ENCODE measurements at regions not wholly inside any gene's neighbourhood (a gene's known extent, or its start where the extent isn't known, plus 50 kb on each side); places are given as distances from the start of the nearest gene placed in this dataset.

DNA sequence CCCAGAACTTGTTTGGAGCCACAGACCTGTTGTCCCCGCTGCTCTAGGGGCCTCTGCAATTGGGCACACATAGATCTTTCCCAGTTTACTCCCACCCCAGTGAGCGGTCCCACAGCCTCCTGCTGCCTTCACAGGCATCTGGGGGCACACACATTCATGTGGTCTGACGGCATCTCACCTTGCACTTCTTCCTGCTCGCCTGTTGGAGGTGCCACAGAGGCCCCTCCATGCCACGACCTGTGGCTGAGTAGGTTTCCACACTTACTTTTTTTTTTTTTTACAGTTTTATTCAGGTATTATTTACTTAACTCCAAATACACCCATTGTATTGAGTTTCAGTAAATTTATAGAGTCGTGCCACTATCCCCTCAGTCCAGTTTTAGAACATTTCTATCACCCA is 68.9 kb upstream of the SEPTIN5 start:
- Histone ChIP-seq H3K36me3 (no peaks in the 10 kb centered on the region), H3K4me3 (no peak overlapping the region), H3K9me3 (peaks cover 9% of the 10 kb centered on the region), H3K4me1 (no peaks in the 10 kb centered on the region), H3K27me3 (peaks cover 4% of the 10 kb centered on the region), H3K27ac (no peak overlapping the region)
- TF ChIP-seq, protein P1, sequence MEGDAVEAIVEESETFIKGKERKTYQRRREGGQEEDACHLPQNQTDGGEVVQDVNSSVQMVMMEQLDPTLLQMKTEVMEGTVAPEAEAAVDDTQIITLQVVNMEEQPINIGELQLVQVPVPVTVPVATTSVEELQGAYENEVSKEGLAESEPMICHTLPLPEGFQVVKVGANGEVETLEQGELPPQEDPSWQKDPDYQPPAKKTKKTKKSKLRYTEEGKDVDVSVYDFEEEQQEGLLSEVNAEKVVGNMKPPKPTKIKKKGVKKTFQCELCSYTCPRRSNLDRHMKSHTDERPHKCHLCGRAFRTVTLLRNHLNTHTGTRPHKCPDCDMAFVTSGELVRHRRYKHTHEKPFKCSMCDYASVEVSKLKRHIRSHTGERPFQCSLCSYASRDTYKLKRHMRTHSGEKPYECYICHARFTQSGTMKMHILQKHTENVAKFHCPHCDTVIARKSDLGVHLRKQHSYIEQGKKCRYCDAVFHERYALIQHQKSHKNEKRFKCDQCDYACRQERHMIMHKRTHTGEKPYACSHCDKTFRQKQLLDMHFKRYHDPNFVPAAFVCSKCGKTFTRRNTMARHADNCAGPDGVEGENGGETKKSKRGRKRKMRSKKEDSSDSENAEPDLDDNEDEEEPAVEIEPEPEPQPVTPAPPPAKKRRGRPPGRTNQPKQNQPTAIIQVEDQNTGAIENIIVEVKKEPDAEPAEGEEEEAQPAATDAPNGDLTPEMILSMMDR (IDR thresholded peaks at IDR 0.05), result no peak
- intact Hi-C loops (cut with DNase I), result no loop called here
- ATAC-seq, result no peak
- no peak for DNase-seq

DNA sequence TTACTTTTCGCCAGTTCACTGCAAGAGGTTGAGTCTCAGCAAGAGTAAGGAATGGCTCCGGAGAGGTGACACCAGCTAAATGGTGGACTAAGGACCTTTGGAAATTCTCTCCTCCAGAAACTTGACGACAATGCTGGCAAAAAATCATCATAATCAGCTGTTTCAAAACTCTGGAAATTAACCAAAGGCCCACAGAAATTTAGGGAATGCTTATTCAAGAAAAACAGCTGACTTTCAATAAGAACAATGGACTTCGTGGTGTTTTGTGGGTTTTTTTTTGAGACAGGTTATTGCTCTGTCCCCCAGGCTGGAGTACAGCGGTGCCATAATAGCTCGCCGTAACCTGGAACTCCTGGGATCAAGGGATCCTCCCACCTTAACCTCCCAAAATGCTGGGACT is 68.4 kb upstream of the SEPTIN5 start:
- no peak for ATAC-seq
- H3K27me3 ChIP-seq, result no peaks in the 10 kb centered on the region
- H3K36me3 ChIP-seq, result no peaks in the 10 kb centered on the region
- H3K4me3 ChIP-seq, result no peak overlapping the region
- intact Hi-C loops (cut with DNase I), result no loop called here
- H3K9me3 ChIP-seq, result peaks cover 9% of the 10 kb centered on the region
- no peak overlapping the region for H3K27ac ChIP-seq
- DNase-seq, result no peak
- TF ChIP-seq, protein P1 (IDR thresholded peaks at IDR 0.05), result no peak
- no peaks in the 10 kb centered on the region for H3K4me1 ChIP-seq

DNA sequence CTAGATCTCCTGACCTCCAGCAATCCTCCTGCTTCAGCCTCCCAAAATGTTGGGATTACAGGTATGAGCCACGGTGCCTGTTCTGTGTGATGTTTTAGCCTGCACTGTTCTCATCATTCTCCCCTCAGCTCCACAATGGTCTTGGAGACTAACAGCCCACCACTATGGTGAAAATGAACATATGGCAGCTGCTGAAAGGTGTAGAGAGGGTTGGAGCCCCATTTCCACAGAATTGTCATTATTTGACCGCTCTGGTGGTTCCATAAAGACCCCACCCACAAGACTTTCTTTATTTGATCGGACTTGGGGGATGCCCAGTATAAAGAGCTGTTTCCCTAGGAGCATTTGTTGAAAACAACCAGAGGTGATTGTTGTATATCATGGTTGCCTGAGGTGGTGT is 67.9 kb upstream of the SEPTIN5 start:
- H3K27me3 ChIP-seq, result no peaks in the 10 kb centered on the region
- intact Hi-C loops (cut with DNase I), result no loop called here
- TF ChIP-seq, protein P1 (IDR thresholded peaks at IDR 0.05), result no peak
- H3K4me1 ChIP-seq, result no peaks in the 10 kb centered on the region
- DNase-seq (no peak), ATAC-seq (no peak)
- peaks cover 9% of the 10 kb centered on the region for H3K9me3 ChIP-seq
- H3K36me3 ChIP-seq, result no peaks in the 10 kb centered on the region
- H3K27ac ChIP-seq, result no peak overlapping the region
- no peak overlapping the region for H3K4me3 ChIP-seq

DNA sequence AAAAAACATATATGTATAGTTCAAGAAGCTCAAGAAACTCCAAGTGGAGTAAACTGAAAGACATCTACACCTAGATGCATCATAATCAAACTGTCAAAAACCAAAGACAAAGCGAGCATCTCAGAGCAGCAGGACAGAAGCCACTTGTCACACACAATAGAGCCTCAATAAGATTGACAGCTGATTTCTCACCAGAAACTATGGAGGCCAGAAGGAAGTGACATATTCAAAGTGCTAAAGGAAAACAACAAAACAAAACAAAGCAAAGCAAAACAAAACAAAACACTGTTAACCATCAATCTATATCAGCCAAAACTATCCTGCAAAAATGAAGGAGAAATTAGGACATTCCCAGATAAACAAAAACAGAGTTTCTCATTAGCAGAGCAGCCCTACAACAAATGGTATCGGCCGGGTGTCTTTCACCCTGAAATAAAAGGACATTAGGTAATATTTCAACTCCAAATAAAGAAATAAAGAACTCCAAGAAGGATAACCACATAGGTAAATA is 65.8 kb upstream of the SEPTIN5 start:
- ATAC-seq, result no peak
- no peak overlapping the region for H3K27ac ChIP-seq
- H3K27me3 ChIP-seq, result no peaks in the 10 kb centered on the region
- no peak overlapping the region for H3K4me3 ChIP-seq
- intact Hi-C loops (cut with DNase I), result no loop called here
- TF ChIP-seq, protein P1 (IDR thresholded peaks at IDR 0.05), result no peak
- DNase-seq, result no peak
- H3K36me3 ChIP-seq, result no peaks in the 10 kb centered on the region
- H3K9me3 ChIP-seq, result peaks cover 9% of the 10 kb centered on the region
- H3K4me1 ChIP-seq, result no peaks in the 10 kb centered on the region

DNA sequence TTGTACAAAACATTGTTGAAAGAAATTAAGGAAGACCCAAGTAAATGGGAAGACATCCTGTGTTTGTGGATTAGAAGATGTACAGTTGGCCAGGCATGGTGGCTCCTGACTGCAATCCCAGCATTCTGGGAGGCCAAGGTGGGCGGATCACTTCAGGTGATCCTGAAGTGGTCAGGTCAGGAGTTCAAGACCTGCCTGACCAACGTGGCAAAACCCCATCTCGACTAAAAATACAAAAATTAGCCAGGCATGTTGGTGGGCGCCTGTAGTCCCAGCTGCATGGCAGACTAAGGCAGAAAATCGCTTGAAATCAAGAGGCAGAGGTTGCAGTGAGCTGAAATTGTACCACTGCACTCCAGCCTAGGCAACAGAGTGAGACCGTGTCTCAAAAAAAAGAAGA is 62.0 kb upstream of the SEPTIN5 start:
- no peaks in the 10 kb centered on the region for H3K4me1 ChIP-seq
- TF ChIP-seq, protein P1 (IDR thresholded peaks at IDR 0.05), result no peak
- H3K27me3 ChIP-seq, result no peaks in the 10 kb centered on the region
- intact Hi-C loops (cut with DNase I), result no loop called here
- H3K4me3 ChIP-seq, result no peak overlapping the region
- no peak overlapping the region for H3K27ac ChIP-seq
- DNase-seq (no peak), ATAC-seq (no peak)
- H3K9me3 ChIP-seq, result peaks cover 9% of the 10 kb centered on the region
- no peaks in the 10 kb centered on the region for H3K36me3 ChIP-seq

DNA sequence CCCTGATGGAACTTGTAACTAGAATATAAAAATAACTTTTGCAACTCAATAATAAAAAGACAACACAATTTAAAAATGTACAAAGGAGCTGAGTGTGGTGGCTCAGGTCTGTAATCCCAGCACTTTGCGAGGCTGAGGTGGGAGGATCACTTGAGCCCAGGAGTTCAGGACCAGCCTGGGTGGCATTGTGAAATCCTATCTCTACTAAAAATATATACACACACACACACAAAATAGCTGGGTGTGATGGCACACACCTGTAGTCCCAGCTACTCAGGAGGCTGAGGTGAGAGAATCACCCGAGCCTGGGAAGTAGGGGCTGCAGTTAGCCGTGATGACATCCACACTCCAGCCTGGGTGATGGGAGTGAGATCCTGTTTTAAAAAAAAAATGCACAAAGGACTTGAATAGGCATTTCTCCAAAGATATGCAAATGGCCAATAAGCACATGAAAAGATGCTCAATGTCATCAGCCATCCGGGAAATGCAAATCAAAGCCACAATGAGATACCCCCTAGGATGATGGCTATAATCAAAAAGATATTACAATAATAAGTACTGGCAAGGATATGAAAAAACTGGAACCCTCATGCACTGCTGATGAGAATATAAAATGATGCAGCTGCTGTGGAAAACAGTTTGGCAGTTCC is 59.8 kb upstream of the SEPTIN5 start:
- no peaks in the 10 kb centered on the region for H3K9me3 ChIP-seq
- H3K27me3 ChIP-seq, result no peaks in the 10 kb centered on the region
- H3K4me1 ChIP-seq, result no peaks in the 10 kb centered on the region
- intact Hi-C loops (cut with DNase I), result no loop called here
- TF ChIP-seq, protein P1 (IDR thresholded peaks at IDR 0.05), result no peak
- no peaks in the 10 kb centered on the region for H3K36me3 ChIP-seq
- H3K4me3 ChIP-seq, result no peak overlapping the region
- no peak for DNase-seq
- ATAC-seq, result no peak
- H3K27ac ChIP-seq, result no peak overlapping the region
